Panc1 (cell line): ENCODE measurements at regions not wholly inside any gene's neighbourhood (a gene's known extent, or its start where the extent isn't known, plus 50 kb on each side); places are given as distances from the start of the nearest gene placed in this dataset.

ENCODE experiments used
- ATAC-seq: fragments of 200-7000 bp; cut with Tn5 transposase; 2 replicates; pipeline ENCODE4 v1.9.1; 2020; ENCODE audit warnings: mild to moderate bottlenecking, moderate library complexity
- BruUV-seq: library from RNA; stranded (reverse); fragments of 400-500 nt; replicated peaks from 2 replicates; lab custom pipeline; 2021; lab: Mats Ljungman, UMichigan
- CTCF ChIA-PET: fragments of 300-600 bp; sonication (Branson Sonifier 250); formaldehyde crosslinking; loops from one replicate; lab custom pipeline; 2022; ENCODE audit warnings: antibody characterized with exemption; lab: Charles Lee
- POLR2A ChIA-PET: fragments of 300-600 bp; sonication (Branson Sonifier 250); formaldehyde crosslinking; loops from one replicate; lab custom pipeline; 2022; ENCODE audit warnings: antibody characterized with exemption; lab: Charles Lee
- DNase-seq: peaks from one replicate; pipeline ENCODE4 v3.0.0-alpha.2; 2010; ENCODE audit warnings: low read depth, low spot score
- H3K27ac ChIP-seq: 2 replicates; pipeline ENCODE4 v1.5.1; 2011; ENCODE audit warnings: mild to moderate bottlenecking, low read length, inconsistent platforms
- H3K27me3 ChIP-seq: fragments of 200-500 bp; sonication (Bioruptor generic); 2 replicates; pipeline ENCODE4 v1.6.0; 2014; ENCODE audit warnings: low read length, inconsistent platforms; ENCODE audit not compliant: control insufficient read depth, insufficient read depth
- H3K36me3 ChIP-seq: fragments of 200-500 bp; sonication (Bioruptor generic); 2 replicates; pipeline ENCODE4 v1.5.1; 2014; ENCODE audit warnings: inconsistent platforms, mild to moderate bottlenecking, low read length, moderate library complexity; ENCODE audit not compliant: control insufficient read depth, insufficient read depth
- H3K4me1 ChIP-seq: 2 replicates; pipeline ENCODE4 v1.5.1; 2011; ENCODE audit warnings: inconsistent platforms, mild to moderate bottlenecking, low read length, moderate library complexity; ENCODE audit not compliant: control insufficient read depth, insufficient read depth
- H3K4me3 ChIP-seq, 2 experiments: 2 replicates each; pipeline ENCODE4 v1.5.1; 2011 to 2012; ENCODE audit warnings: low read depth in 2 of 2, low read length in 2 of 2, mild to moderate bottlenecking in 2 of 2, inconsistent platforms in 1 of 2, moderate library complexity in 1 of 2
- H3K9me3 ChIP-seq: fragments of 200-500 bp; sonication (Bioruptor generic); 2 replicates; pipeline ENCODE4 v1.5.1; 2014; ENCODE audit warnings: low read depth, mild to moderate bottlenecking, inconsistent platforms, low read length, moderate library complexity; ENCODE audit not compliant: control insufficient read depth, insufficient read depth
- CTCF ChIP-seq: fragments of 450-650 bp; IDR thresholded peaks from 2 replicates; pipeline ENCODE4 v1.5.1; 2017; ENCODE audit warnings: mild to moderate bottlenecking
- POLR2AphosphoS5 ChIP-seq: IDR thresholded peaks from 2 replicates; pipeline ENCODE4 v1.6.1; 2012; ENCODE audit warnings: mild to moderate bottlenecking, low read depth, low read length, moderate library complexity
- REST ChIP-seq, 2 experiments: IDR thresholded peaks; 2 replicates each; pipeline ENCODE4 v1.6.1; 2011 to 2012; ENCODE audit warnings: low read depth in 2 of 2, control low read depth in 1 of 2, low read length in 1 of 2, mild to moderate bottlenecking in 1 of 2, moderate library complexity in 1 of 2; ENCODE audit not compliant: insufficient read depth in 1 of 2
- SIN3A ChIP-seq: IDR thresholded peaks from 2 replicates; pipeline ENCODE4 v1.6.1; 2012; ENCODE audit warnings: low read depth, mild to moderate bottlenecking, low read length, moderate library complexity, borderline replicate concordance; ENCODE audit not compliant: insufficient read depth
- TCF7L2 ChIP-seq: IDR thresholded peaks from 2 replicates; pipeline ENCODE4 v1.6.1; 2011; ENCODE audit warnings: mild to moderate bottlenecking, low read depth, low read length, inconsistent platforms
- in situ Hi-C: cut with HindIII; loops from 2 replicates; pipeline ENCODE4 v1.10.0; 2016; ENCODE audit warnings: low sequenced_read_pairs, low pct_unique_long_range_greater_than_20kb
- intact Hi-C: fragments of 100-400 bp; cut with micrococcal nuclease; formaldehyde crosslinking; loops from one replicate; pipeline ENCODE4 v1.10.0; 2022; ENCODE audit not compliant: unreplicated experiment

- intact Hi-C loops (no loop called here), in situ Hi-C loops (no loop called here)
- no peak for DNase-seq
Observed at GRCh38 chr6:156009656-156010055, 554.0 kb upstream of the NOX3 start.

GRCh38 chr6:156004796-156005195 lies 549.2 kb upstream of the NOX3 start:
- ChIA-PET CTCF (no interaction called here), POLR2A (no interaction called here)
- Histone ChIP-seq H3K36me3 (no peaks in the 10 kb centered on the region), H3K27ac (no peak overlapping the region), H3K27me3 (no peaks in the 10 kb centered on the region), H3K4me1 (no peaks in the 10 kb centered on the region), H3K9me3 (no peaks in the 10 kb centered on the region), H3K4me3 (no peak overlapping the region)
- ATAC-seq (no peak), DNase-seq (no peak)
- in situ Hi-C loops (no loop called here), intact Hi-C loops (no loop called here)
- no peak for TF ChIP-seq REST (IDR thresholded peaks at IDR 0.05; ENCODE audit: insufficient read depth in 1 of 2, low read depth in 2 of 2, low read length in 1 of 2)
- TF ChIP-seq TCF7L2: no peak
- no peak for TF ChIP-seq SIN3A
- TF ChIP-seq POLR2AphosphoS5: no peak
- TF ChIP-seq CTCF: no peak
- BruUV-seq: no TSS peak

More at GRCh38 chr6:156009656-156010055, 554.0 kb upstream of the NOX3 start:
- no peaks in the 10 kb centered on the region for H3K9me3 ChIP-seq
- CTCF ChIA-PET: no interaction called here
- no peak overlapping the region for H3K4me3 ChIP-seq
- H3K27ac ChIP-seq: no peak overlapping the region
- H3K36me3 ChIP-seq: no peaks in the 10 kb centered on the region
- ATAC-seq: no peak
- POLR2A ChIA-PET: no interaction called here
- no peak for TF ChIP-seq CTCF
- TF ChIP-seq TCF7L2: no peak
- TF ChIP-seq POLR2AphosphoS5: no peak
- no peak for TF ChIP-seq REST (IDR thresholded peaks at IDR 0.05; ENCODE audit: insufficient read depth in 1 of 2, low read depth in 2 of 2, low read length in 1 of 2)
- no peak for TF ChIP-seq SIN3A
- H3K4me1 ChIP-seq: no peaks in the 10 kb centered on the region
- BruUV-seq: no TSS peak
- no peaks in the 10 kb centered on the region for H3K27me3 ChIP-seq
